Small intestine (tissue), 7 donors: ENCODE measurements at regions not wholly inside any gene's neighbourhood (a gene's known extent, or its start where the extent isn't known, plus 50 kb on each side); places are given as distances from the start of the nearest gene placed in this dataset.
"Not testable (repeated sequence)": the region's sequence is repeated elsewhere in the genome, so short reads cannot be mapped to it uniquely, and the experiment has no call there.

ENCODE experiments used
- DNase-seq, 2 donors: peaks; one replicate each; pipeline versions ENCODE4 v3.0.0 to v3.0.0-alpha.2; 2013
- FAIRE-seq: peaks from 2 replicates; lab custom pipeline; 2012; peaks lifted over from hg19 to GRCh38; lab: Jason Lieb, UNC
- H3K27ac ChIP-seq, 3 donors: one replicate each; pipeline ENCODE4 v1.5.1; 2013; ENCODE audit warnings: low read length in 2 of 3, mild to moderate bottlenecking in 2 of 3, control low read depth in 1 of 3, inconsistent platforms in 1 of 3, low read depth in 1 of 3, moderate library complexity in 1 of 3
- H3K27me3 ChIP-seq, 3 donors: one replicate each; pipeline ENCODE4 v1.6.1; 2013; ENCODE audit warnings: low read length in 3 of 3, inconsistent platforms in 1 of 3; ENCODE audit not compliant: control insufficient read depth in 3 of 3, insufficient read depth in 3 of 3
- H3K36me3 ChIP-seq, 3 donors: one replicate each; pipeline ENCODE4 v1.6.1; 2013; ENCODE audit warnings: low read length in 3 of 3, inconsistent platforms in 1 of 3, low read depth in 1 of 3, mild to moderate bottlenecking in 1 of 3, moderate library complexity in 1 of 3; ENCODE audit not compliant: control insufficient read depth in 3 of 3, insufficient read depth in 2 of 3
- H3K4me1 ChIP-seq, 3 donors: one replicate each; pipeline ENCODE4 v1.6.1; 2013; ENCODE audit warnings: low read length in 2 of 3, inconsistent platforms in 1 of 3, low read depth in 1 of 3, mild to moderate bottlenecking in 1 of 3, moderate library complexity in 1 of 3; ENCODE audit not compliant: control insufficient read depth in 3 of 3, insufficient read depth in 2 of 3
- H3K4me3 ChIP-seq, 3 donors: one replicate each; pipeline ENCODE4 v1.5.1; 2013; ENCODE audit warnings: low read length in 3 of 3, control low read depth in 1 of 3, inconsistent platforms in 1 of 3, low read depth in 1 of 3, mild to moderate bottlenecking in 1 of 3, moderate library complexity in 1 of 3
- H3K9me3 ChIP-seq, 2 donors: one replicate each; pipeline ENCODE4 v1.6.1; 2013; ENCODE audit warnings: low read depth in 1 of 2, low read length in 1 of 2; ENCODE audit not compliant: control insufficient read depth in 2 of 2, insufficient read depth in 1 of 2
- WGBS, 3 donors: extraction: QIAGEN DNeasy Blood & Tissue Kit; methylation state at CpG; one replicate each; pipeline ENCODE4 v1.1.7; 2013; 5-methylcytosine and 5-hydroxymethylcytosine counted together
- donor health status: healthy with polysubstance abuse.
- donor health status: control.
- donor health status: control.
- donor health status: Bipolar disorder and iron deficiency.
- donor health status: healthy.

GRCh38 chr11:57047610-57048009, 58.9 kb downstream of the OR5AK2 start:
- DNase-seq = no peak
- Histone ChIP-seq H3K4me1 (no peaks in the 10 kb centered on the region), H3K36me3 (no peaks in the 10 kb centered on the region), H3K27me3 (no peaks in the 10 kb centered on the region), H3K9me3 (no peaks in the 10 kb centered on the region), H3K27ac (no peak overlapping the region), H3K4me3 (no peak overlapping the region)
- FAIRE-seq = no peak

GRCh38 chr11:57049749-57050148, 61.0 kb downstream of the OR5AK2 start:
- 79 to 91% (median 85%) methylated on average over 4 of the region's 4 CpGs for WGBS, 3 donors
- DNase-seq (no peak), FAIRE-seq (no peak)
- Histone ChIP-seq H3K9me3 (no peaks in the 10 kb centered on the region), H3K4me3 (no peak overlapping the region), H3K36me3 (no peaks in the 10 kb centered on the region), H3K27me3 (no peaks in the 10 kb centered on the region), H3K4me1 (no peaks in the 10 kb centered on the region), H3K27ac (no peak overlapping the region)

GRCh38 chr11:57054817-57055216, 66.1 kb downstream of the OR5AK2 start:
- no peaks in the 10 kb centered on the region for H3K4me1 ChIP-seq
- FAIRE-seq (no peak), DNase-seq (no peak)
- no peaks in the 10 kb centered on the region for H3K27me3 ChIP-seq
- no peak overlapping the region for H3K4me3 ChIP-seq
- no peaks in the 10 kb centered on the region for H3K36me3 ChIP-seq
- H3K9me3 ChIP-seq = no peaks in the 10 kb centered on the region
- H3K27ac ChIP-seq = no peak overlapping the region

- Histone ChIP-seq H3K36me3 (no peaks in the 10 kb centered on the region), H3K27me3 (no peaks in the 10 kb centered on the region), H3K4me1 (no peaks in the 10 kb centered on the region), H3K27ac (no peak overlapping the region), H3K4me3 (no peak overlapping the region), H3K9me3 (no peaks in the 10 kb centered on the region)
- DNase-seq = no peak
- 92 to 98% (median 94%) methylated on average over 2 of the region's 2 CpGs for WGBS, 3 donors
- FAIRE-seq = no peak
Observed at GRCh38 chr11:57055744-57056143, 67.0 kb downstream of the OR5AK2 start.

- no peaks in the 10 kb centered on the region for H3K9me3 ChIP-seq
- H3K27me3 ChIP-seq = no peaks in the 10 kb centered on the region
- 41 to 66% (median 57%) methylated on average over 3 of the region's 3 CpGs for WGBS, 3 donors
- no peaks in the 10 kb centered on the region for H3K4me1 ChIP-seq
- H3K36me3 ChIP-seq = no peaks in the 10 kb centered on the region
- H3K27ac ChIP-seq = no peak overlapping the region
- no peak for DNase-seq
- FAIRE-seq = no peak
- H3K4me3 ChIP-seq = no peak overlapping the region
Observed at GRCh38 chr11:57056735-57057134, 68.0 kb downstream of the OR5AK2 start.

GRCh38 chr11:57057561-57057960, 68.8 kb downstream of the OR5AK2 start:
- H3K27me3 ChIP-seq = no peaks in the 10 kb centered on the region
- no peak overlapping the region for H3K27ac ChIP-seq
- no peaks in the 10 kb centered on the region for H3K36me3 ChIP-seq
- no peak overlapping the region for H3K4me3 ChIP-seq
- FAIRE-seq (no peak), DNase-seq (no peak)
- no peaks in the 10 kb centered on the region for H3K4me1 ChIP-seq
- no peaks in the 10 kb centered on the region for H3K9me3 ChIP-seq

- H3K9me3 ChIP-seq, H3K4me1 ChIP-seq, H3K36me3 ChIP-seq, H3K27ac ChIP-seq, H3K4me3 ChIP-seq, H3K27me3 ChIP-seq, FAIRE-seq, DNase-seq: not testable (repeated sequence)
- WGBS, 3 donors = 79 to 85% (median 80%) methylated on average over 6 to 7 of the region's 7 CpGs
Observed at GRCh38 chr11:57062957-57063356, 74.2 kb downstream of the OR5AK2 start.

GRCh38 chr11:57069942-57070341, 81.2 kb downstream of the OR5AK2 start:
- DNase-seq (no peak), FAIRE-seq (no peak)
- H3K27me3 ChIP-seq = no peaks in the 10 kb centered on the region
- WGBS, 3 donors = 75 to 89% (median 78%) methylated on average over 1 of the region's 1 CpG
- no peak overlapping the region for H3K27ac ChIP-seq
- H3K9me3 ChIP-seq = no peaks in the 10 kb centered on the region
- H3K4me1 ChIP-seq = no peaks in the 10 kb centered on the region
- H3K4me3 ChIP-seq = no peak overlapping the region
- no peaks in the 10 kb centered on the region for H3K36me3 ChIP-seq

- no peak for DNase-seq
- H3K4me3 ChIP-seq = no peak overlapping the region
- H3K27me3 ChIP-seq = no peaks in the 10 kb centered on the region
- FAIRE-seq = no peak
- no peaks in the 10 kb centered on the region for H3K4me1 ChIP-seq
- H3K27ac ChIP-seq = peak overlapping the region in 1 of 3 donors; percentile 69
- no peaks in the 10 kb centered on the region for H3K9me3 ChIP-seq
- no peaks in the 10 kb centered on the region for H3K36me3 ChIP-seq
Observed at GRCh38 chr11:57071829-57072228, 83.1 kb downstream of the OR5AK2 start.
